GM12878 (cell line): ENCODE measurements at regions not wholly inside any gene's neighbourhood (a gene's known extent, or its start where the extent isn't known, plus 50 kb on each side); places are given as distances from the start of the nearest gene placed in this dataset.

Experiments
- ATAC-seq: fragments of 200-7000 bp; cut with Tn5 transposase; 3 replicates; pipeline ENCODE4 v1.9.1; 2020; ENCODE audit warnings: mild to moderate bottlenecking, moderate library complexity
- BruUV-seq: library from RNA; stranded (reverse); fragments of 400-500 nt; replicated peaks from 2 replicates; lab custom pipeline; 2021; lab: Mats Ljungman, UMichigan
- CTCF ChIA-PET: fragments of 300-600 bp; sonication (Branson Sonifier 250); formaldehyde crosslinking; extraction: SDS; loops from one replicate; lab custom pipeline; 2021; ENCODE audit warnings: inconsistent platforms; lab: Yijun Ruan, JAX
- POLR2A ChIA-PET: fragments of 350-600 bp; formaldehyde crosslinking; extraction: SDS; loops from one replicate; lab custom pipeline; 2021; ENCODE audit warnings: inconsistent platforms; lab: Charles Lee
- RAD21 ChIA-PET: fragments of 300-600 bp; sonication (Branson Sonifier 250); formaldehyde crosslinking; loops from one replicate; lab custom pipeline; 2023; ENCODE audit warnings: antibody characterized with exemption; ENCODE audit not compliant: unreplicated experiment; lab: Charles Lee
- SMC1A ChIA-PET: fragments of 300-600 bp; sonication (Branson Sonifier 250); formaldehyde crosslinking; loops from one replicate; lab custom pipeline; 2023; ENCODE audit not compliant: unreplicated experiment, uncharacterized antibody; lab: Charles Lee
- DNase-seq: peaks from one replicate; pipeline ENCODE4 v3.0.0-alpha.2; 2011; ENCODE audit warnings: low read depth, low spot score
- FAIRE-seq: peaks from 3 replicates; lab custom pipeline; 2011; peaks lifted over from hg19 to GRCh38; lab: Jason Lieb, UNC
- H2AFZ ChIP-seq: 2 replicates; pipeline ENCODE4 v1.6.0; 2011; ENCODE audit warnings: low read depth, low read length, control low read depth; ENCODE audit not compliant: control insufficient read depth
- H3K27ac ChIP-seq: 2 replicates; pipeline ENCODE4 v1.5.1; 2011; ENCODE audit warnings: control low read depth; ENCODE audit not compliant: control insufficient read depth, insufficient read depth
- H3K27me3 ChIP-seq, 2 experiments: replicated peaks in 1 of 2; 2 replicates each; pipeline versions ENCODE4 v1.6.0 to v1.6.1; 2011; ENCODE audit warnings: low read length in 1 of 2; ENCODE audit not compliant: control insufficient read depth in 2 of 2, insufficient read depth in 2 of 2
- H3K36me3 ChIP-seq, 2 experiments: 2 replicates each; pipeline ENCODE4 v1.5.1; 2011; ENCODE audit warnings: low read length in 1 of 2; ENCODE audit not compliant: control insufficient read depth in 2 of 2, insufficient read depth in 2 of 2
- H3K4me1 ChIP-seq: 2 replicates; pipeline ENCODE4 v1.6.1; 2011; ENCODE audit warnings: mild to moderate bottlenecking, low read length, moderate library complexity, mixed read lengths; ENCODE audit not compliant: control insufficient read depth, insufficient read depth
- H3K4me2 ChIP-seq: 2 replicates; pipeline ENCODE4 v1.6.0; 2011; ENCODE audit warnings: control low read depth; ENCODE audit not compliant: control insufficient read depth, insufficient read depth
- H3K4me3 ChIP-seq: fragments of 200-600 bp; sonication (generic); 2 replicates; pipeline ENCODE4 v1.5.1; 2016
- H3K79me2 ChIP-seq: 2 replicates; pipeline ENCODE4 v1.6.0; 2011; ENCODE audit warnings: low read length; ENCODE audit not compliant: control insufficient read depth, insufficient read depth
- H3K9ac ChIP-seq: 2 replicates; pipeline ENCODE4 v1.8.0; 2011; ENCODE audit warnings: low read length, control low read depth, mixed read lengths; ENCODE audit not compliant: control insufficient read depth, insufficient read depth
- H3K9me3 ChIP-seq: replicated peaks from 3 replicates; pipeline ENCODE4 v1.5.1; 2011; ENCODE audit warnings: mild to moderate bottlenecking, low read length; ENCODE audit not compliant: control insufficient read depth, insufficient read depth
- H4K20me1 ChIP-seq: 2 replicates; pipeline ENCODE4 v1.6.0; 2011; ENCODE audit not compliant: control insufficient read depth, insufficient read depth
- BRCA1 ChIP-seq: IDR thresholded peaks from 2 replicates; pipeline ENCODE4 v1.6.1; 2011; ENCODE audit warnings: low read depth, low read length, improper control_type of control experiment
- CBX5 ChIP-seq: sonication (generic); IDR thresholded peaks from 2 replicates; pipeline ENCODE4 v1.6.1; 2016; ENCODE audit warnings: low read depth, moderate library complexity, mild to moderate bottlenecking, inconsistent platforms
- CEBPB ChIP-seq, 2 experiments: fragments of 150-350 bp in 1 of 2; IDR thresholded peaks; 2 replicates each; pipeline ENCODE4 v1.6.1; 2012 to 2014; ENCODE audit warnings: low read depth in 2 of 2, low read length in 2 of 2, borderline replicate concordance in 1 of 2, inconsistent platforms in 1 of 2
- CHD1 ChIP-seq: IDR thresholded peaks from 2 replicates; pipeline ENCODE4 v1.6.1; 2012; ENCODE audit warnings: low read depth, low read length, improper control_type of control experiment
- CHD4 ChIP-seq: fragments of 200-600 bp; sonication (generic); IDR thresholded peaks from 2 replicates; pipeline ENCODE4 v1.6.1; 2016; ENCODE audit warnings: mild to moderate bottlenecking
- ESRRA ChIP-seq: IDR thresholded peaks from 2 replicates; pipeline ENCODE4 v1.6.1; 2012; ENCODE audit warnings: mild to moderate bottlenecking, low read length, improper control_type of control experiment
- IRF4 ChIP-seq: IDR thresholded peaks from 2 replicates; pipeline ENCODE4 v1.6.1; 2011; ENCODE audit warnings: low read depth, low read length
- MTA2 ChIP-seq: fragments of 450-650 bp; IDR thresholded peaks from 2 replicates; pipeline ENCODE4 v1.6.1; 2016; ENCODE audit warnings: low read depth, mild to moderate bottlenecking, moderate library complexity
- NFXL1 ChIP-seq: fragments of 450-650 bp; IDR thresholded peaks from 2 replicates; pipeline ENCODE4 v1.6.1; 2017; ENCODE audit warnings: antibody characterized with exemption, mild to moderate bottlenecking, borderline replicate concordance
- TCF3 ChIP-seq: IDR thresholded peaks from 2 replicates; pipeline ENCODE4 v1.6.1; 2012; ENCODE audit warnings: low read depth, mild to moderate bottlenecking, low read length, borderline replicate concordance; ENCODE audit not compliant: insufficient read depth
- ZNF274 ChIP-seq: IDR thresholded peaks from one replicate; pipeline ENCODE4 v1.8.0; 2011; ENCODE audit not compliant: insufficient read length, insufficient read depth
- ZNF592 ChIP-seq: fragments of 450-650 bp; IDR thresholded peaks from 2 replicates; pipeline ENCODE4 v1.6.1; 2017; ENCODE audit warnings: mild to moderate bottlenecking, moderate library complexity
- WGBS: methylation state at CpG from one replicate; pipeline ENCODE4 v1.1.6; 2016; ENCODE audit warnings: low lambda C conversion rate; ENCODE audit not compliant: insufficient replicate concordance, insufficient coverage; ENCODE audit errors: missing lambda C conversion rate; 5-methylcytosine and 5-hydroxymethylcytosine counted together
- in situ Hi-C: fragments of 300-500 bp; cut with MboI; formaldehyde crosslinking; loops from 9 replicates; pipeline ENCODE4 v1.14.3; 2018; ENCODE audit warnings: mixed read lengths
- intact Hi-C: fragments of 100-400 bp; cut with micrococcal nuclease; formaldehyde crosslinking; loops from one replicate; pipeline ENCODE4 v1.14.2; 2022; ENCODE audit not compliant: unreplicated experiment
- TF ChIP-seq, protein P1 (sequence below): fragments of 450-650 bp; IDR thresholded peaks from 2 replicates; pipeline ENCODE4 v1.6.1; 2017; ENCODE audit warnings: antibody characterized with exemption, mild to moderate bottlenecking, moderate library complexity
- TF ChIP-seq, protein P2 (sequence below): fragments of 450-650 bp; IDR thresholded peaks from 2 replicates; pipeline ENCODE4 v1.6.1; 2017; ENCODE audit warnings: mild to moderate bottlenecking, low read depth, inconsistent platforms; ENCODE audit not compliant: poor library complexity, severe bottlenecking
- TF ChIP-seq, protein P3 (sequence below): IDR thresholded peaks from 2 replicates; pipeline ENCODE4 v1.6.1; 2012; ENCODE audit warnings: low read depth, low read length, improper control_type of control experiment

DNA sequence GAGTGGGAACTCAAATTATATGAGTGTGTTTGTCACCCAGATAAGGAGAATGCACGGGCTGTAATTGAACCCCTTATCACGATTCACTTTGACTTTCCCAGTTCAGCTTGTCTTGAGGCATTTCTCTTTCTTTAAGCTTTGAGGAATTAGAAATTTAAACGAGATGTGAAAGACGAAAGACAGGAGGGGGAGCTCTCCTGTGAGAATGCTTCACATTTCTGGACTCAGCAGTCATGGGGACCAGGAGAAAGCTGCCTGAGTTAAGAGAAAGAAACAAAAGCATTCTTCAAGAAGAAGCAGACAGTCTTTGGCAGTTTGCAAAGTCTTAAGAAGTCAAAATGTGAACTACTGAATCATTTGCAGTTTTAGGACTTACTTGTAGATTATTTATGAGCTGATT is 205.6 kb downstream of the NECTIN3 start:
- FAIRE-seq (no peak), DNase-seq (no peak), ATAC-seq (no peak)
- Histone ChIP-seq H3K4me3 (no peak overlapping the region), H3K27ac (no peak overlapping the region), H3K79me2 (no peaks in the 10 kb centered on the region), H3K27me3 (no peaks in the 10 kb centered on the region), H4K20me1 (no peaks in the 10 kb centered on the region), H3K36me3 (no peaks in the 10 kb centered on the region), H3K4me1 (no peaks in the 10 kb centered on the region), H3K9me3 (no peaks in the 10 kb centered on the region), H2AFZ (no peak overlapping the region), H3K4me2 (no peak overlapping the region), H3K9ac (no peak overlapping the region)
- SMC1A ChIA-PET, result no interaction called here
- POLR2A ChIA-PET, result no interaction called here
- RAD21 ChIA-PET, result no interaction called here
- CTCF ChIA-PET, result interaction anchor here (1.1 to 2.1 kb wide), 3 partner anchors 15 to 262 kb away, joined by 3 to 5 read pairs (median 5); no protein-coding TSS in a partner anchor
- intact Hi-C loops, result no loop called here
- in situ Hi-C loops, result no loop called here
- no TSS peak for BruUV-seq
- 10% methylated on average over 4 of the region's 4 CpGs for WGBS
- TF ChIP-seq TCF3, result no peak
- no peak for TF ChIP-seq MTA2
- TF ChIP-seq CEBPB (IDR thresholded peaks at IDR 0.05; ENCODE audit: borderline replicate concordance in 1 of 2, low read depth in 2 of 2, low read length in 2 of 2), result no peak
- TF ChIP-seq CHD4, result no peak
- TF ChIP-seq CHD1, result no peak
- TF ChIP-seq ZNF592, result no peak
- no peak for TF ChIP-seq BRCA1
- TF ChIP-seq NFXL1, result no peak
- TF ChIP-seq, protein P1, sequence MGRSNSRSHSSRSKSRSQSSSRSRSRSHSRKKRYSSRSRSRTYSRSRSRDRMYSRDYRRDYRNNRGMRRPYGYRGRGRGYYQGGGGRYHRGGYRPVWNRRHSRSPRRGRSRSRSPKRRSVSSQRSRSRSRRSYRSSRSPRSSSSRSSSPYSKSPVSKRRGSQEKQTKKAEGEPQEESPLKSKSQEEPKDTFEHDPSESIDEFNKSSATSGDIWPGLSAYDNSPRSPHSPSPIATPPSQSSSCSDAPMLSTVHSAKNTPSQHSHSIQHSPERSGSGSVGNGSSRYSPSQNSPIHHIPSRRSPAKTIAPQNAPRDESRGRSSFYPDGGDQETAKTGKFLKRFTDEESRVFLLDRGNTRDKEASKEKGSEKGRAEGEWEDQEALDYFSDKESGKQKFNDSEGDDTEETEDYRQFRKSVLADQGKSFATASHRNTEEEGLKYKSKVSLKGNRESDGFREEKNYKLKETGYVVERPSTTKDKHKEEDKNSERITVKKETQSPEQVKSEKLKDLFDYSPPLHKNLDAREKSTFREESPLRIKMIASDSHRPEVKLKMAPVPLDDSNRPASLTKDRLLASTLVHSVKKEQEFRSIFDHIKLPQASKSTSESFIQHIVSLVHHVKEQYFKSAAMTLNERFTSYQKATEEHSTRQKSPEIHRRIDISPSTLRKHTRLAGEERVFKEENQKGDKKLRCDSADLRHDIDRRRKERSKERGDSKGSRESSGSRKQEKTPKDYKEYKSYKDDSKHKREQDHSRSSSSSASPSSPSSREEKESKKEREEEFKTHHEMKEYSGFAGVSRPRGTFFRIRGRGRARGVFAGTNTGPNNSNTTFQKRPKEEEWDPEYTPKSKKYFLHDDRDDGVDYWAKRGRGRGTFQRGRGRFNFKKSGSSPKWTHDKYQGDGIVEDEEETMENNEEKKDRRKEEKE, result no peak
- no peak for TF ChIP-seq IRF4
- TF ChIP-seq, protein P2, sequence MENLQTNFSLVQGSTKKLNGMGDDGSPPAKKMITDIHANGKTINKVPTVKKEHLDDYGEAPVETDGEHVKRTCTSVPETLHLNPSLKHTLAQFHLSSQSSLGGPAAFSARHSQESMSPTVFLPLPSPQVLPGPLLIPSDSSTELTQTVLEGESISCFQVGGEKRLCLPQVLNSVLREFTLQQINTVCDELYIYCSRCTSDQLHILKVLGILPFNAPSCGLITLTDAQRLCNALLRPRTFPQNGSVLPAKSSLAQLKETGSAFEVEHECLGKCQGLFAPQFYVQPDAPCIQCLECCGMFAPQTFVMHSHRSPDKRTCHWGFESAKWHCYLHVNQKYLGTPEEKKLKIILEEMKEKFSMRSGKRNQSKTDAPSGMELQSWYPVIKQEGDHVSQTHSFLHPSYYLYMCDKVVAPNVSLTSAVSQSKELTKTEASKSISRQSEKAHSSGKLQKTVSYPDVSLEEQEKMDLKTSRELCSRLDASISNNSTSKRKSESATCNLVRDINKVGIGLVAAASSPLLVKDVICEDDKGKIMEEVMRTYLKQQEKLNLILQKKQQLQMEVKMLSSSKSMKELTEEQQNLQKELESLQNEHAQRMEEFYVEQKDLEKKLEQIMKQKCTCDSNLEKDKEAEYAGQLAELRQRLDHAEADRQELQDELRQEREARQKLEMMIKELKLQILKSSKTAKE, result no peak
- no peak for TF ChIP-seq CBX5
- TF ChIP-seq ESRRA, result no peak
- TF ChIP-seq, protein P3, sequence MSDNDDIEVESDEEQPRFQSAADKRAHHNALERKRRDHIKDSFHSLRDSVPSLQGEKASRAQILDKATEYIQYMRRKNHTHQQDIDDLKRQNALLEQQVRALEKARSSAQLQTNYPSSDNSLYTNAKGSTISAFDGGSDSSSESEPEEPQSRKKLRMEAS, result no peak
- TF ChIP-seq ZNF274, result no peak
